Posterior vena cava (tissue), 2 donors: ENCODE measurements at regions not wholly inside any gene's neighbourhood (a gene's known extent, or its start where the extent isn't known, plus 50 kb on each side); places are given as distances from the start of the nearest gene placed in this dataset.
"Not testable (repeated sequence)": the region's sequence is repeated elsewhere in the genome, so short reads cannot be mapped to it uniquely, and the experiment has no call there.

Experiments
- DNase-seq: peaks from one replicate; pipeline ENCODE4 v3.0.0-alpha.2; 2020; ENCODE audit warnings: low spot score
- intact Hi-C, 2 donors: fragments of 100-400 bp; cut with DNase I; formaldehyde crosslinking; loops; one replicate each; pipeline versions ENCODE4 v1.14.1 to v1.14.2; 2022 to 2023
- donor health status: DM: yes; HTN: yes; CAD: no.
- donor health status: DM: yes; HTN: yes; CAD: no.

GRCh38 chr5:20370061-20370460 lies 382.1 kb upstream of the CDH18 start:
- intact Hi-C loops, result no loop called here
- DNase-seq, result no peak

GRCh38 chr5:20369518-20369885 lies 381.5 kb upstream of the CDH18 start:
- intact Hi-C loops, result no loop called here
- no peak for DNase-seq

DNA sequence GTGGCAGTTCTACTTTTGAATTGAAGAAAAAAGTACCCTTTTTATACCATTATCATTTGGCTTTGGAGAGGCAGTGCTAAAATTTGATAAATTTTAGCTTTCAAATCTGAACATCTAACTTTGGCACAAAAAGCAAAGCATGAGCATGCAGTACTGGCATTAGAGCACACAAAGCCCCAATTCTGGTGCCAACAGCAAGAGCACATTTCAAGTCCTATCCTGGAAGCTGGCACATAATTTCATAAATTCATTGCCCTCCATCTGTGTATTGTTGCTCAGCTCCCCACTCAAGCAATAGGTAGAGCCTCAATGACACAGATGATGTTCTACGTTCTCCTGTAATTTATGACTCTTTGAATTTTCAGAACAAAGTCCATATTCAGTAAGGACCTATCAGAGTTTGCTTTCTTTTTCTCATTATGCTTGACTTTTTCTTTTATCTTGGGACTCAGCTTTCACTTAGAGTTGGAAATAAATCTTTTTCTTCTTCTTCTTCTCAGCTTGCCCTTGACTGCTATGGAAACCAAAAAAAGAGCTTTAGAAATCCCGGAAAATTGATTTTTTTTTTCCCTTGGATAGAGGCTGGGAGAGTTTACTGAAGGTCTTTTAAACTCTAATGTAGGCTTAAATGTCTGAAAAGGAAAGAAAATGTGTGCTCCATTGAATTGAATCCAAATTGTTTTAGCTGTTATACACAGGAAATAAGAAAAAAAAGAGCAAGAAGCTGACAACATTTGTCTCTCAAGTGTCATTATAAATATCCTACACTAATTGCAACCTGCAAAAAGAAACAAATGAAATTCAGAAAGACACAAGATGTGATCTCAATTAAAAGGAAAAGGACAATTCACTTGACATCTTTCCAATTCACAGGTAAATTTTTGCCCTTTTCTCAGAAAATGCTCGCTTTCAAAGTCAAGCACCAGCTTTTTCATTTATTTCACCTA lies 380.8 kb upstream of the CDH18 start:
- intact Hi-C loops, result no loop called here
- DNase-seq, result no peak

- intact Hi-C loops, result no loop called here
- no peak for DNase-seq
These were observed 379.2 kb upstream of the CDH18 start for GRCh38 chr5:20367178-20367577.

- DNase-seq, result no peak
These were observed 372.3 kb upstream of the CDH18 start for GRCh38 chr5:20360263-20360662.

DNA sequence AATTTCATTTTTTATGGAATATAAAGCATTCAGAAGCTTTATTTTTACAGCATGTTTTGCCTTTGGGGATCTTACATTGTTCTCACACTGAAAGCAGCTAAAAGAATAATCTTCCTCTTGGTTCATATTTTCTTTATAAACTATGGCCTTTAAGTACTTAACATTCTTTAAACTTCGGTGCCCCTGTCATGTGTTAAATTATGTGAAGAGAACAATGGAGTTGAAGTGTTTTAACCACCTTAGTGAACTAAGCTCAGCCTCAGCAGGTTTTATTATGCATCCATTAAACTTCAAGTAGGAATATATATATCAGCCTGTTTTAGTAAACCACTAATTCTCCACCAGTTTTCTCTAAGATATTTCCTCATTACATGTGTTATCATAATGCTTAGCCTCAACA lies 371.4 kb upstream of the CDH18 start:
- no peak for DNase-seq

More at GRCh38 chr5:20360263-20360662, 372.3 kb upstream of the CDH18 start:
- intact Hi-C loops, result no loop called here

DNA sequence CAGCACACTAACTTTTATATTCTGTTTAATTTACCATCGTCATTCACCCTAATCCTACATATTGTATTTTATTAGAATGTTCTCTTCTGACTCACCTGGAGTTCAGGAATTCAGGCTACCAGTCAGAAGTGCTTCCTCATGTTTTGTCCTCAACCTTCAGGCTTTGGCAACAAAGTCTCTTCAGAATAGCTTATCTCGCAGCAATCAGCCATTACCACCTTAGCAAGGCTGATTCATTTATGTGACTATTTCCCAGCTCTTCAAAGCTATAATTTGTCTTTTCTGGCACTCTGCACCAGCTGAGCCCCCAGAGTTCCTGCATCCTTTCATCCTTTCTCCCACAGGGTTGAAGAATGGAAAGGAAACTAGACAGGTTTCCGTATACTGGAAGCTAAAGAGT lies 365.5 kb upstream of the CDH18 start:
- DNase-seq, result no peak
- intact Hi-C loops, result no loop called here

More for the DNA sequence above, 371.4 kb upstream of the CDH18 start:
- intact Hi-C loops, result no loop called here

- intact Hi-C loops, result no loop called here
- no peak for DNase-seq
These were observed 363.8 kb upstream of the CDH18 start for GRCh38 chr5:20351849-20352248.

DNA sequence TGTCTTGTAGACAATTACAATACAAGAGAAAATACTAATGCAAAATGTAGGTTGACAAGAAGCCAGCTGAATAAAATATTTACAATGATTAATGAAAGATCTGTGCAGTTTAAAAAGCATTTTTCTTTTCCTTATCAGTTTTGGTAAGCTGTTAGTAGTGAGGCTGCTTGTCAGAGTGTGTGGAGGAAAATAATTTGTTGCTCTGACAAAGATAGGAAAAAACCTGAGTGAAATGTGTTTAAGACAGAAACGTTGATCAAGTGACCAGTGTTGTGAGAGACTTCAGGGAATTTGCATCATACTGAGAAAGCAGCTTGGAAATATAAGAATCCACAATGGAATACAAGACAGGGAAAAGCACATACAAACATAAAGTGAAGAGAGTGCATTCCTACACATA lies 360.3 kb upstream of the CDH18 start:
- intact Hi-C loops, result no loop called here
- DNase-seq, result no peak

DNA sequence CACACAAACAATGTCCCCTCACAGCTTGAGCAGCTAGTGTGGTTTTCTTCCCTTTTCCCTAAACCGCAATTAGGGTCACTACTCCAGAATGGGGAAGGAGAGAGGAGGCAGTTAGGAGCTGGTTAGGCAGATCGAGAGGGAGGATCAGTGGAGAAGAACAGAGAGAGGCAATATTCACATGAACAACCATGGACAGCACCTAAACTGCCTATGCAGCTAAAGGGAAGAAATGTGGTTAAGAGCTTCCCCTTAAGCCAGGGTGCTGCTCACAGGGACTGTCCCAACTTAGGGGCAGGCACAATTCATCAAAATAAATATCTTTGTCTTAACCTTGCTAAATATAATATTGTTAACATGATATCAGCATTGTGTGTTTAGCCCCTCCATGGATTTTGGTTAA lies 359.3 kb upstream of the CDH18 start:
- DNase-seq, result no peak
- intact Hi-C loops, result no loop called here

GRCh38 chr5:20340126-20340525 lies 352.1 kb upstream of the CDH18 start:
- DNase-seq, result no peak
- intact Hi-C loops, result no loop called here

- intact Hi-C loops, result no loop called here
- no peak for DNase-seq
These were observed 348.0 kb upstream of the CDH18 start for GRCh38 chr5:20335978-20336377.

DNA sequence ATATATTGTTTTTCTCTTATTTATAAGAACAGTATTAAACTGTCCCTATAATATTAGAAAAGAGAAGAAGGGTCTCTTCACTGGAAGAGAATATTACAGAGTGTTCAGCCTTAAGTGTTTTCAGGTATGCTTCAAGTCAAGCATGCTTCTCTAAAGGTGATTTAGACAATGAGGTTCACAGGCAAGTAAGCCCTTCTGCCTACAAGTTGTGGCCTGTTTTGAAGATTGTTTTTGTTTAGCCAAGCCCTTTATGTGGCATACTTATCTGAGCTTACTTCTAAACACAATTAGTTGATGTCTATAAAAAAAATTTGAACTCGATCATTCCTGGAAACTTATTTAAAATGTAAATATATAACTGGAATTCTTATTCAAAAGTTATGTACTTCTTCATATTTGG lies 343.8 kb upstream of the CDH18 start:
- DNase-seq, result no peak
- intact Hi-C loops, result no loop called here

GRCh38 chr5:20323323-20323722 lies 335.3 kb upstream of the CDH18 start:
- no peak for DNase-seq
- intact Hi-C loops, result no loop called here

- DNase-seq, result no peak
- intact Hi-C loops, result no loop called here
These were observed 319.4 kb upstream of the CDH18 start for GRCh38 chr5:20307391-20307790.

DNA sequence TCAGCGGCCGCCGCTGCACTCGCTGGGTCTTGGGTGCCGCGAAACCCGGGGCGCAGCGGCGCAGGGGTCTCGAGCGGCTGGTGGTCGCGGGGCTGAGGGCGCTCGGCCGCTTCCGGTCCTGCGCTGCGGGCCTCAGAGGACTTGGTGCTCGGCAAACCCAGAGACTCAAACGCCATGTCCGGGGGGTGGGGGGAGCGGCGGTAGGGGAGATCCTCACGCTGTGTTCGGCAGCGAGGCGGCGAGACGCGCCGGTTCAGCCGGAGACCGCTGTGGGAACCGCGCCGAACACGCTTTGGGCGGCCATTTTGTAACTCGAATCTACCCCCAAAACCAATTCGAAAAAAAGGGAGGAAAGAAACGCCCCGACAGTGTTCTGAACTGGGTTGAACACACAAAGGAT lies 317.5 kb upstream of the CDH18 start:
- intact Hi-C loops, result no loop called here
- DNase-seq, result peak; percentile 67

GRCh38 chr5:20304570-20304969 lies 316.6 kb upstream of the CDH18 start:
- intact Hi-C loops, DNase-seq: not testable (repeated sequence)

- DNase-seq, result no peak
- intact Hi-C loops, result no loop called here
These were observed 312.1 kb upstream of the CDH18 start for GRCh38 chr5:20300110-20300509.

DNA sequence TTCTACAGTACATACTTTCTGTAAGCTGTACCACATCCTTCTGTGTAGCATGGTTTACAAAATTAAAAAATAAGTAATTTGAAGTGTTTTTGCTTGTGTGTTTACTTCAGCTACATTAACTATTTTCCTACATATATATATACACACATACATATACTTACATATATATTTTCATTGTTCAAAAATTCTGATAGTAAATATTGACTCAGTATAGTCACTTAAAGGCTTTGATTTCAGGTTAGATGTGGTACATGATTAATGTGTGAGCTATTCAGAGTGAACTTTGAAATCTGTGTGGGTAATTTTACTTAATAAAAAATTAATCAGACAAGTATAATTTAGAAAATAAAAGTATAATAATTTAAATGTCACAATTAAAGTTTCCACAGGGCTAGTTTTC lies 306.7 kb upstream of the CDH18 start:
- intact Hi-C loops, result no loop called here
- no peak for DNase-seq

- intact Hi-C loops, result no loop called here
- no peak for DNase-seq
These were observed 303.8 kb upstream of the CDH18 start for GRCh38 chr5:20291766-20292165.

DNA sequence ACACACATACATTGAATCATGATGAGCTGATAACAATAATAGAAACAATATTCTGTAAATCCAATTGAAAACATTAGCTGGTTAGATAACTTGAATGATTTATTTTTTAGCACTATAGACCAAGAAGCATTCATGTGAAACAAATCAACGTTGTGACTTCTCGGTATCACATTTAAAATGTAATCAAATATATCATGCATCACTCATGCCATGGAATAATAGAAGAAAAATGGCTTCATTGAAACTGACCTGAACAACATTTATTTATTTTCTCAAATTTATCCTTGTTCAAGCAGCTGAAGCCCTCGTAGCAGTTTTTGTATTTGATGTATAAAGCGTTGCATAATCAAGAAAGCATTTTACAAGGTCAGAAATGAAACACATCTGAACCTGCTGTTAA lies 299.6 kb upstream of the CDH18 start:
- intact Hi-C loops, result no loop called here
- no peak for DNase-seq
